Astrocyte of the spinal cord (primary cell): ENCODE measurements at regions not wholly inside any gene's neighbourhood (a gene's known extent, or its start where the extent isn't known, plus 50 kb on each side); places are given as distances from the start of the nearest gene placed in this dataset.
A peak's percentile ranks its signal among the peaks of the same experiment; 100 is the strongest.

ENCODE experiments used
- DNase-seq: peaks from one replicate; pipeline ENCODE4 v3.0.0; 2011; ENCODE audit warnings: low read depth, low spot score
- H3K4me3 ChIP-seq: 2 replicates; pipeline ENCODE4 v1.5.1; 2011; ENCODE audit warnings: low read depth, mild to moderate bottlenecking, low read length, moderate library complexity
- CTCF ChIP-seq: IDR thresholded peaks from 2 replicates; pipeline ENCODE4 v1.5.1; 2012; ENCODE audit warnings: low read depth, mild to moderate bottlenecking, low read length, inconsistent platforms
- in situ Hi-C: cut with HindIII; loops from 2 replicates; pipeline ENCODE4 v1.10.0; 2017; ENCODE audit warnings: low sequenced_read_pairs

DNA sequence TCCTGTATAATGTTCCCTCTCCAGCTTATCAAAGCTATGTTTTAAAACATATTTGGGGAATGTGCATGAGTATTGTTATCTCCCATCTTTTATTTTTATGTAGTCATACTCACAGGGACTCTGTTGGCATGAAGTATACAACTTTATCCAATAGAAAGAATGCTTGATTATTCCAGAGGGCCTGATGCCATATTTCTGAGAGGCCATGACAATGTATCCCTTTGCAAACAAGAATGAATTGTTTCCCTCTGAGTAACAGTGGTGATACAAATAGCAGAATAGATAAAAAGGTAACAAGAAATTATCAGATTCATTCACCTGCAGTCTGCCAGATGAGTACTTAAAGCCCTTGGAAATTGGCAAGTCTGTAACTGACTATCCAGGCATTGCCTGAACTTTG is 125.9 kb downstream of the PLK2 start:
- TF ChIP-seq CTCF: no peak
- in situ Hi-C loops: no loop called here
- no peak overlapping the region for H3K4me3 ChIP-seq
- no peak for DNase-seq

DNA sequence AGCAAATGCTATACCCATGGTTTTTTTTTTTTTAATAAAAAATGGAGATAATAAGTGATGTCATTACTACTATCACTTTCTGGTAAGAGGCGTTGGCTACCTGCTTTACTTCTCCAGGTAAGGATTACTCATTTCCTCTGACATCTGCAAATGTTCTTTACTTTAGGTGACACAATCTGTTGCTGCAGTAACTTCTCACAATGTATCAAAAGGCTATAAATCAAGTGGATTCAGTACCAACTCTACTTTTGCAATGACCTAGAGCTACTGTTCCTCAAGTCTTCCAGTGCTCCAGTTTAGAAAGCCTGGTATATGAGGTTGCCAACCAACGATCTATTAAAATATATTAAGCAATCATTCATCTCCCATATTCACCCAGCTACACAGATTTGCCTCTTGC is 129.1 kb downstream of the PLK2 start:
- DNase-seq: no peak
- in situ Hi-C loops: no loop called here
- H3K4me3 ChIP-seq: no peak overlapping the region
- no peak for TF ChIP-seq CTCF

DNA sequence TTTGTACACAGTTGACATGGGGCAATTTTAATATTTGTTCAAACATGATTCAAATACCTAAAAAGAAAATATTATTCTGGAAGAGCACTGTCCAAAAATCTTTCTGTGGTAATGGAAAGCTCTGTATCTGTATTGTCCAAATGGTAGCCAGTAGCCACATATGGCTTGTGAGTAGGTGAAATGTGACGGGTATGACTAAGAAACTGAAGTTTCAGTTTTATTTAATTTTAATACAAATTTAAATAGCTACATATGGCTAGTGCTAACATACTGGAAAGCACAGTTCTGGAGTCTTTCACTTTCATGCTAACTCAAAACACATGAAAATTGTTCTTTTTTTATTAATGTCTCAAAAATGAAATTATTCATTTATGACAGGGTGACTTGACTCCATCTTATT is 132.6 kb downstream of the PLK2 start:
- TF ChIP-seq CTCF: no peak
- in situ Hi-C loops: no loop called here

DNA sequence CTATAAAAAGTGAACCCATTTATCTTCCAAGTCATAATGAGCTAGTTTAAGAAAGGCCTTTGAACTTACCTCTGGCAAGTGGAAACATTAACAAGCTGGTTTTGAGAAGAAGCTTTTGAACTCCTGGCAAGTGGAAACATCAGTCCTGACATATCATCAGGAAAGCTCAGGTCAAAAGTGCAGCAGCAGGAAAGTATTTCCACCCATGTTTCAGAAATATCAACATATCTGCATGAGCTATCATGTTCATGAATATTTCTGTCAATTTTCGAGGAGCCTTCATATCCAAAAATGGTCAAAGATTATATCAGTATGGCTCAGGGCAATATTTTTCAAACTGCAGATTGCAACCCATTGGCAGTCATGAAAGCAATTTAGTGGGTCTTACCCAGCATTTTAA is 133.9 kb downstream of the PLK2 start:
- in situ Hi-C loops: no loop called here
- no peak for DNase-seq
- TF ChIP-seq CTCF: no peak
- H3K4me3 ChIP-seq: no peak overlapping the region

More for the DNA sequence above, 132.6 kb downstream of the PLK2 start:
- DNase-seq: no peak
- no peak overlapping the region for H3K4me3 ChIP-seq

DNA sequence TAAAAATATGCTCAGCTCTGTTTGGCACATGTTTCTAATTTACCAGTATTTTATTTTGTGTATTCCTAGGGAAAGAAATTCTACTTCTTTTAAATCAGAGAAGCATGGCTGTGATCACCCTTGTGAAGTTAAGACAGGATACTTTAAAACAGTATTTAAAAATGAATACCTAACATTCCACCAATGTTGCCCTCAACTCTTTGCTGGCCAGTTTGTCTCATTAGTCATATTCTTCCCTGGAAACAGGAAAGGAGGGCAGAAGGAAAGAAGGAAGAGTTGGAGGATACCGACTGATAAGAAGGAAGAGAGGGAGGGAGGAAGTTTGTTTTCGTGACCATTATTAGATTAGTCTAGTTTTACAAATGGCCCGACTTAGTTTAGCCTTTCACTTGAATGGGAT is 137.4 kb downstream of the PLK2 start:
- H3K4me3 ChIP-seq: no peak overlapping the region
- TF ChIP-seq CTCF: no peak
- in situ Hi-C loops: no loop called here
- peak; percentile 27 for DNase-seq

DNA sequence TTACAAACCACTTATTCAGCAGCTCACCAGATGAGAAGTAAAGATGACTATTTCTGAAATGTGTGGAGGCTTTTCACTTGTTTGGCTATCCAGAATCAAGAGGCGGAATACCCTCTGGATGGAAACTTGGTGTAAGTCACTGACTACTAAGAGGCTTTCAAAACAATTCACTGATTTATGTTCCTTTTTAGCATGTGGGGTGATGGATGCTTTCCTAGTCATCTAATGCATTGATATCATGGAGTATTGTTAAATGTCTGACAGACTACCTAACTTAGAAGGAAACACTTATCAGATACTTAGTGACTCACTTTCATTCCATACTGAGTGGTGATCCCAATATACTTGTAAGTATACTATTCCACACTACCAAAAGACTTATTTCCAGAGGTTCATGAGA is 141.4 kb downstream of the PLK2 start:
- in situ Hi-C loops: no loop called here
- H3K4me3 ChIP-seq: no peak overlapping the region
- peak; percentile 23 for DNase-seq
- no peak for TF ChIP-seq CTCF

DNA sequence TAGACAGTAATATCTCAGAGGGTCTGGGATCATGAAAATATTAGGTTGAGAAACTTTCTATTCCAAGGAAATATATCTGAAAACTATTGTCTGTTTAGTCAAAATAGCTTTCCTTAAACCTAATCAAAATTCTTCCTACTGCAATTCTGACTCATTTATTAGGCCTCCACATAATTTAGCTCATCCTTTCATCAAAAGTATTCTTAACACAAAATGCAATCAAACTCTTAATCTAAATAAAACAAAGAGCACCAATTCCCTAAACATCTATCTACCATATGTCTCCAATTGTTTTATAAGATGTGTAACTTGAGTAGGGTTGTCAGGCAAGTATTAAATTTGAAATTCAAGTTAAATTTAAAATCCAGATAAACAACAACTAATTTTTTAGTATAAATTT is 142.1 kb downstream of the PLK2 start:
- H3K4me3 ChIP-seq: no peak overlapping the region
- in situ Hi-C loops: no loop called here
- no peak for DNase-seq
- no peak for TF ChIP-seq CTCF
